Chondrocyte (in vitro differentiated cells): ENCODE measurements at regions not wholly inside any gene's neighbourhood (a gene's known extent, or its start where the extent isn't known, plus 50 kb on each side); places are given as distances from the start of the nearest gene placed in this dataset.

Experiments used
- DNase-seq: peaks from one replicate; pipeline ENCODE4 v3.0.0; 2021; ENCODE audit warnings: mixed read lengths, low spot score
- H3K27ac Mint-ChIP-seq: one replicate; pipeline ENCODE4 v1.8.0; 2021; ENCODE audit warnings: mild to moderate bottlenecking, moderate library complexity, mixed read lengths; ENCODE audit not compliant: unreplicated experiment
- H3K27me3 Mint-ChIP-seq: 2 replicates; pipeline ENCODE4 v1.8.0; 2021; ENCODE audit warnings: low read depth, mixed read lengths
- H3K36me3 Mint-ChIP-seq: 2 replicates; pipeline ENCODE4 v1.8.0; 2021; ENCODE audit warnings: low read depth, mixed read lengths
- H3K4me1 Mint-ChIP-seq: 2 replicates; pipeline ENCODE4 v1.8.0; 2021; ENCODE audit warnings: low read depth, mild to moderate bottlenecking, mixed read lengths
- H3K4me3 Mint-ChIP-seq: one replicate; pipeline ENCODE4 v1.8.0; 2021; ENCODE audit warnings: mild to moderate bottlenecking, moderate library complexity, mixed read lengths; ENCODE audit not compliant: unreplicated experiment
- H3K9me3 Mint-ChIP-seq: 2 replicates; pipeline ENCODE4 v1.8.0; 2021; ENCODE audit warnings: low read depth, mixed read lengths
- CTCF ChIP-seq: fragments of 200-600 bp; sonication (generic); IDR thresholded peaks from 2 replicates; pipeline ENCODE4 v1.5.0; 2021; ENCODE audit warnings: antibody characterized with exemption, mild to moderate bottlenecking, moderate library complexity

- peaks cover 7% of the 10 kb centered on the region for H3K27me3 Mint-ChIP-seq
- no peak for TF ChIP-seq CTCF
- no peak for DNase-seq
- peaks cover 3% of the 10 kb centered on the region for H3K9me3 Mint-ChIP-seq
- no peaks in the 10 kb centered on the region for H3K36me3 Mint-ChIP-seq
- no peaks in the 10 kb centered on the region for H3K4me1 Mint-ChIP-seq
- no peak overlapping the region for H3K27ac Mint-ChIP-seq
- H3K4me3 Mint-ChIP-seq: no peak overlapping the region
Observed at GRCh38 chr11:80745416-80745815, 1304.6 kb upstream of the TENM4 start.

DNA sequence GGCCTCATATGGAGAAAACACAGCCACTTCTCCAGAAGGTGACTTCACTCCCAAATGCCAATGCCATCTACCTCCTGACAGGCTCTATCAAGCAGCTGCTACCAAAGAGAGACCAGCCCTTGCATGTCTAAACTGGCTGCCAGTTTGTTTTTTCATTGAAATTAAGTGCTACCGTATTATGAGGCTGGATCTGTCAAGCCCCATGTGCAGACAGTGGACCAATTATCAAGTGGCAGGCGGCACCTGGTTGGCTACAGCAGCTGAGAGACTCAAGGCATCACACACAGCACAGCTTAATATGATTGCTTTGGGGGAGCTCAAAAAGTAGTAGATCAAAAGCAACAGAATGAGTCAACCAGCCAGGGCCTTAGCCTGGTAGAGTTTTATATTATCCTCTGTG is 1293.0 kb upstream of the TENM4 start:
- Mint-ChIP-seq H3K27me3 (no peaks in the 10 kb centered on the region), H3K4me3 (no peak overlapping the region), H3K36me3 (no peaks in the 10 kb centered on the region), H3K27ac (no peak overlapping the region), H3K9me3 (no peaks in the 10 kb centered on the region), H3K4me1 (no peaks in the 10 kb centered on the region)
- no peak for TF ChIP-seq CTCF
- no peak for DNase-seq

GRCh38 chr11:80733361-80733760 is 1292.5 kb upstream of the TENM4 start:
- Mint-ChIP-seq H3K27ac (no peak overlapping the region), H3K4me3 (no peak overlapping the region), H3K9me3 (no peaks in the 10 kb centered on the region), H3K4me1 (no peaks in the 10 kb centered on the region), H3K36me3 (no peaks in the 10 kb centered on the region), H3K27me3 (no peaks in the 10 kb centered on the region)
- no peak for TF ChIP-seq CTCF
- DNase-seq: no peak

- DNase-seq: no peak
- peaks cover 2% of the 10 kb centered on the region for H3K27me3 Mint-ChIP-seq
- no peak overlapping the region for H3K27ac Mint-ChIP-seq
- TF ChIP-seq CTCF: no peak
- H3K9me3 Mint-ChIP-seq: no peaks in the 10 kb centered on the region
- H3K4me1 Mint-ChIP-seq: no peaks in the 10 kb centered on the region
- no peak overlapping the region for H3K4me3 Mint-ChIP-seq
- H3K36me3 Mint-ChIP-seq: no peaks in the 10 kb centered on the region
Observed at GRCh38 chr11:80727315-80727714, 1286.5 kb upstream of the TENM4 start.

- no peak overlapping the region for H3K4me3 Mint-ChIP-seq
- H3K4me1 Mint-ChIP-seq: no peaks in the 10 kb centered on the region
- TF ChIP-seq CTCF: no peak
- no peaks in the 10 kb centered on the region for H3K36me3 Mint-ChIP-seq
- H3K27ac Mint-ChIP-seq: no peak overlapping the region
- H3K9me3 Mint-ChIP-seq: no peaks in the 10 kb centered on the region
- no peak for DNase-seq
- H3K27me3 Mint-ChIP-seq: peaks cover 2% of the 10 kb centered on the region
Observed at GRCh38 chr11:80726236-80726635, 1285.4 kb upstream of the TENM4 start.
